M059J (cell line): ENCODE measurements at regions not wholly inside any gene's neighbourhood (a gene's known extent, or its start where the extent isn't known, plus 50 kb on each side); places are given as distances from the start of the nearest gene placed in this dataset.
"Not testable (repeated sequence)": the region's sequence is repeated elsewhere in the genome, so short reads cannot be mapped to it uniquely, and the experiment has no call there.

Experiments
- DNase-seq: peaks from one replicate; pipeline ENCODE4 v3.0.0-alpha.2; 2012; ENCODE audit warnings: low read depth

DNA sequence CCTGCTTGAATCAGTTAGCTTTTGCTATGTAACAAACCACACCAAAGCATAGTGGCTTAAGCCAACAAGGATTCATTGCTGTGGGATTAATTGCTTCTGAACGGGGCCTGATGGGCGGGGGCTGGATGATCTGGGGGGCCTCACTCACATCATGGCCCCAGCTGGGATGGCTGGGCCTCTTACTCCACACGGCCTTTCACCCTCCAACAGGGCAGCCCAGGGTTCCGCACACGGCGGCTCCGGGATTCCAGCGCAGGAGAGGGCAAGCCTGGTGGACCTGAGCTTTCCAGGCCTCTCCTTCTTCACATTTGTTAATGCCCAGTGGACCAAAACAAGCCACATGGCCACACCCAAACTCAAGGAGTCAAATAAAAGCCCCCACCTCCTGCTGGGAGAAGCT lies 86.3 kb upstream of the PHLPP1 start:
- no peak for DNase-seq

DNA sequence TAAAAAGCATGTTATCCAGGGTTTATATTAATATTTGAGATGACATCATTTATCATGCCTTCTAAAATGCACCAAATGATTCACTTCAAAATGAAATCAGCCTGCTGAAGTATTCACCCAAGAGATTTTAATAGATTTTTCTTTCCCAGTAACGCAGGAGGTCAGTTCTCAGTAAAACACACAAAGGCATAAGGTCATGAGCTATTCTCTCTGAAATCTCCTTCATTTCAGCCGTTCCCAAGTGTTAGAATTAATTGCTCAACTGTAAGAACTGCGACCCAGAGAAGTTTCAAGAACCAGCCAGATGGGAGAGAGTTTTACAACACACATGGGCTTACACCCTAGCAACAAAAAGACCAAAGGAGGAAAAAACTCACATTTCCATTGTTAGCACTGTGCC lies 84.2 kb upstream of the PHLPP1 start:
- no peak for DNase-seq

DNA sequence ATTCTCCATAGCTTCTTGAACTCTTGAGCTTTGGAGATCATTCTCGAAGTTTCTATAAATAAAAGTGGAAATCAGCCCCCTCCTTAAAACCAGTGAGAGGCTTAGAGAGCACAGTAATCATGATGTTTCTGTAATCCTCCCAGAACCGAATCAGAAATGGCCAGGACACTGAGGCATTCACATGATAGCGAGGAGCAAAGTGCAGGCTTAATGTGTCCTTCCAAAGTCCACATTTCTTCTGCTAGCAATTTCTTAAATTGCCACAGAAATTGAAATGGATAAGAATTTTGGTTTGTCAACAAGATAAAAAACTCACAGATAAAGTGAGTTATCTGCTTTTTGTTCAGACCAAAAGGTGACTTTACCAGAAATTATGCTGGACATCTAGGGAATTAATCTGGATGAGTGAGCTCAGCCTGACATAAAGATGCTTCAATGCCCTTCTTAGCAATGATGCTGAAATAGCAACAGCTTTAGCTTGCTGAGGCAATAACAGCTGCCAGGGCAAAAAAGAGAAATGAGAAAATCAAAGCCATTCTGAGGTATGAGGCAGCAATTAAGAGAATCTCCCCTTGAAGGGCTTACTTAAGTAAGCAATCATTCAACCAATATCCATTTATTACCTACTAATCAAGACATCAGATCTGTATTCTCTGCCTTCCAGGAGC lies 82.4 kb upstream of the PHLPP1 start:
- no peak for DNase-seq

DNA sequence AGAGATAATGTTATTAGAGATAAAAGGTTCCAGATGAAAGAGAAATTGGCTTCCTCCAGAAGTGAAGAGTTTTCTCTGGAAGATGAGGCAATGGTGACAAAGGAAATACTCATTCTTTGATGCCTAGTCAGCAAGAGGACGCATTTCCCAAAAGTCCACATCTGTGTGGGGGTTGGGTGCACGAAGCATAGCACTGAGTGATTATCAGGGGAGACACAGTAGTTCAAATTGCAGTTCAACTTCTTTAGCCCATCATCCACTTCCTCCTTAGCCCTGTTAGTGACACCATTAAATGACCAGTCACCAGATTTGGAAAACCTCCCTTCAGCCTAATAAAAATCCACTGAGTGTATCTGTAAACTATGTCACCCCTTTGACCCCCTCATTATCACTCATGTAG lies 80.9 kb upstream of the PHLPP1 start:
- peak; percentile 72 for DNase-seq

DNA sequence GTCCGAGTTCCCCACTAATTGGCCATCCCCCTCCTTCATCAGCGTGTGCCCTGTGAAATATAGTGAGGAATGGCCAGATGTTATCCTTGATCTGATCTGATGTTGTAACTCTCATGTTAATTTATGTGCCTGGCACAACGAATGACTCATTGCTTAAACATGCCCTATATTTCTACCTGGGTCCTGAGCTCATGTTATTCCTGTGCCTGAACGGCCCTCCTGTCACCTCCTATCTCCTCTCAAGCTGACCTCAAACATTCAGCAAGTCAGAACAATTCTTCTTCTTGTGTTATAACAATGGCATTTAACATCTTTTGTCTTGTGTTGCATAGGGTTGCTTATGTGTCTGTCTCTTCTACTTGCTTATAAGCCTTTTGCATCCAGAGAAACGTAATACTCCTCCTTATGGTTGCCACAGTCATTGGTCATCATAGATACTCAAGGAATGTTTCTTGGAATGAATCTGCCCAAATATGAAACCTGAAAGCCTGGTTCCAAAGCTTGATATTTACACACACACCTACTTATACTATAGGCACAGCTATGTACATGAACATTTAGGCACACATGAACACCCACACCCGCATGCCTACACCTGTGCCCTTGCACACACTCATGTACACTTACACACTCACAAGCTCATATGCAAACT lies 80.2 kb upstream of the PHLPP1 start:
- DNase-seq: peak; percentile 81

DNA sequence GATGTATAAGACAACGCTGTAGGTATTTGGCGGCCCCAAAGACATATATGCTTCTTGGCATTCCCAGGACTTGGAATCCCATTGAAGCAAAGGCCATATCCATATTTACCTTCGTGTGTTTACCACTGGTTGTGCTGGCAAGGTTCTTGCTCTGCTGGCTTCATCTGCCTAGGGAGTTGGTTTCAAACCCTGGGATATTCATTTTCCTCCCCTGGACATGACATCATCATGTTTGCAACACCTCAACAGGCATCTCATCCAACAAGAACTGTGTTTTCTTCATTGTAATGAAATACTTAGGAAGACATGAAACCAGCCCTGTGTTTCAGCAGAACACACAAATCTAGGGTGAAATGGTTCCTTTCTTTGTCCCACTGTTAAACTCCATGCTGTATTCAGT lies 77.9 kb upstream of the PHLPP1 start:
- no peak for DNase-seq

DNA sequence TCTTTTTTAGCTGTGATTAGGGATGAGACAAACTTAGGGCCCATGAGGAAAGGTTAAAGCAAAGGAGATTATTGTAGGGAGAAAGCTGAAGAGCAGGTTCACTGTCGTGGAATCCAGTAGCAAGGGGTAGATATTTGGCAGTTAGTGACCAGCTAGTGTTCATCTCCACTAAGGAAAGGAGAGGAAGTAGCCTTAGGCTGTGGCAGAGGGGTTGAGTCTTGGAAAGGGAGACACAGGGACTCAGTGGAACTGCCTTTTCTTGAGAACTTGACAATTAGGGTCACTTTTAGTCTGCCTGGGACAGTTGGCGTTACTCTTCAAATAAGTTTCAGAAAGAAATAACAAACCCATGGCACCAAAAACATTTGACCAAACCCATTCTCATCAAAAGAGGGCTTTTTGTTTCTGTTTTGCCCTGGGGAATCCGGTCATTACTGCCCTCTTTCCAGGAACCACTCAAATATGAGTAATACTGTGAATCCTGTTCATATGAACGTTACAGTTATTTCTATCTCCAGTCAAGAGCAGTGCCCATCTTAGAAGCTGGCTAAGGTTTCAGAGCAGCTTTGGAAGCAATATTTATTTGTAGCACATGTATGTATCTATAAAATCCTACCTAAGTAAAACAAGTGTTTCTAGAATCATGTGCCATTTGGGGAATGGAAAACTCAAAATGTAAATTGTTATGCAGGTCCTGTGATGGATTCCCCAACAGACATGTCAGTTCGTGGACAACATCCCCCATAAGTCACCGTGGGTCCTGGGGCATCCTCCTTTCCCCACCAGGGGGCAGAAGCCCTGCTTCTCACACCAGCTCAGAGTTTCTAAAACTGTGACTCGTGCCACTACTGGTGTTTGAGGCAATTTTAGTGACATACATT lies 77.3 kb upstream of the PHLPP1 start:
- DNase-seq: peak; percentile 27

DNA sequence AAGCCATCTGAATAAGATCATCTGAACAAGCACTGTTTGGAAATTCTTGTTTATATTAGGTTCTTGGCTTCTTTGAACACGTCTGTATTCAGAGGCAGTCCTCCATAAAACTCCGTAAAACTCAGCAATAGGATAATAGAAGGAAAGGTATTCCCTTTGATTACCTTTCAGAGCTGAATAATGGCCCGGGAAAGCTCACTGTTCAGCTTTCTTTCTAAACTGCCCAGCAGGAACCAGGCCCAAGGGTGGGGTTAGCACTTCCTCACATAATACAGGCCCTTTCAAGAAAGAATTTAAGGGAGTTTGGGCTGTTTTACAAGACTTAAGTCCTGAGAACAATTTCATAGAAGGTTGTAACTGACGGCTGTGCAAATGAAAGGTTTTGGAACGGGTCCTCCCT lies 72.2 kb upstream of the PHLPP1 start:
- DNase-seq: no peak

DNA sequence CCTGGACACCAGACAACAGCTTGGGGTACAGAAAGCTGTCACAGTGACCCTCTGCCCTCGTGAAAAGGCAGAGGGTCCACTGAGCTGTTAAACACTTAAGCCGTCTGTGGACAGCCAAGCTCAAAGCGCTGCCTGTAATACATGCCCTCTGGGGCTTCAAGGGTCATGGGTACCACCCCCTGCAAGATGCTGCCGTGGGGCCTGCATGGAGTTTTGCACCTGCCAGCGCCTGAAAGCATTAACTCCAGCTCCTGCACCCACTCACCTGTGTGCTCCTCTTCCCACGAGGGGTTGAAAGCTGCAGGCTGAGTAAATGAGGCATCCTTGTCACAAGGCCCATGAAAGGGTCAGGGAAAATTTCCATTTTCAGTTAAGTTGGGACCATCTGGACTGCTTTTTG lies 70.6 kb upstream of the PHLPP1 start:
- no peak for DNase-seq

DNA sequence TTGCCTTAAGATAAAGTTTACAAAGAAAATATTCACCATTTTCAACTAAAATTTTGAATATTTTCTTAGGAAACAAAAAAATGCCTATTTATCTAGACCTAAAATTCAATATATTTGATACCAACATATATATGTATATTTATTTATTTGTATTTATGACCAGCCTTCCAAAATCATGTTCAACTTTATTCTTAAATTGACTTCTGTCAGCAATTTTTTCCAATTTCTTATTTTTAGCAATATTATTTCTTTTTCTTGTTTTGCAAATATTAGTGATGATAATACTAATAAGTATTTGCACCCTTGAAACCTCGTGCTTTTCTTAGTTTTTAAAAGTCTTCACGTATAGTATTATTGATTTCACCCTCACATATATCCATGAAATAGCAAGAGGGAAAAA lies 68.2 kb upstream of the PHLPP1 start:
- DNase-seq: no peak

DNA sequence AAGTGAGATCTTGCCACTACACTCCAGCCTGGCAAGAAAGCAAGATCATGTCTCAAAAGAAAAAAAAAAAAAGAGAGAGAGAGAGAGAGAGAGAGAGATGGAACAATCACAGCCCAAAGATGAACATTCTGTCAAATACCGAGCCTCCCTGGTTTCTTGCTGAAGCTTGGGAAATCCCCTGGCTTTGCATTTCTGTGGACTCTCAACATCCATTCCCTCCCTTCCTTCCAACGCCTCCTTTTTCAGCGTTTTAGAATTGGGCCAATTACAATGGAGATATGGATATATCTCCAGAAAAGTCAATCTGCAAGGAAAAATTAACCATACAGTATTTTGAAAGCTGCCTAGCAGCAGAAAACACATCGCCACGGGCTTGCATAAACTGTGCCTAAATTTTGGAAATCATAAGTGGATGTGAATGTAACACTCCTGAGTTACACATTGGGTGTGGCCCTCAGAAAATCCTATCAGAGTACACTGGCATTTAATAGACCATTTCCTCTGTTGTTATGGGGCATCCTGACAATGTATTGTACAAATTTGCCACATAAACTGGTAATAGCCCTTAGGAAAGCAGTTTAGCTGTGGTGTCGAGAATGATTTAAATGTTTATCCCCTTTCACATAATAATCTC lies 67.2 kb upstream of the PHLPP1 start:
- no peak for DNase-seq

DNA sequence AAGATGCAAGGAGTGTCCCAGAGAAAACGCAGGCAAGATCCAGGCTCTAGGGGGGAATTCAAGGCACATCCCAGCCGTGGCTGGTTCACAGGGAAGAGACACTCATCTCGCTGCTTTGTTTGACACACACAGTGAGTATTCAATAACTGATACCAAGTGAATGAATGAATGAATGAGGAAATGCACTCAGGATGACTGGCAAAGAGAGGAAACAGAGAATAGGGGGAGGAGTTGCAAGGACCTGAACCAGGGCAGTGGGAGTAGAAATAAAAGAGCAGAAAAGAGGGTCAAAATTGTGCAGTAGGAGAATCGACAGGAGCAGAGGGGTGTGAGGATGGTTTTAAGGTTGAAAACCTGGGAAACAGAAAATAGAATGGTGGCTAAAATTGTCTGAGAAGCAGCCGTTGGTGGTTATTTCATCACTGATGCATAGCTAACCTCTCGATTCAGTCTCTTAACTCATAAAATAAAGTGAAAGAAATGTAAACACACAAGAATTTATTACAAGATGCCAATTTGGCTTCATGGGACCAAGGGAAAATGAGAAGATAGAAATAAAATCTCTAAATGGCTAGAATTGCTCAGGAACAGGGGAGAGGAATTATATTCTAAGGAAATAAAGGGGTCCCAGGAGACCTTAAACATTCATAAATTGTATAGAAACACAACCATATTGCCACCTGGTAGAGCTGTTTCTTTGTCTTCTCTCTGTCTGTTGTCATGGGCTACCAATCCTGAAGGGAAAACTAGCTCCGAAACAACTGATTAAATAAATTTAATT lies 63.9 kb upstream of the PHLPP1 start:
- no peak for DNase-seq

DNA sequence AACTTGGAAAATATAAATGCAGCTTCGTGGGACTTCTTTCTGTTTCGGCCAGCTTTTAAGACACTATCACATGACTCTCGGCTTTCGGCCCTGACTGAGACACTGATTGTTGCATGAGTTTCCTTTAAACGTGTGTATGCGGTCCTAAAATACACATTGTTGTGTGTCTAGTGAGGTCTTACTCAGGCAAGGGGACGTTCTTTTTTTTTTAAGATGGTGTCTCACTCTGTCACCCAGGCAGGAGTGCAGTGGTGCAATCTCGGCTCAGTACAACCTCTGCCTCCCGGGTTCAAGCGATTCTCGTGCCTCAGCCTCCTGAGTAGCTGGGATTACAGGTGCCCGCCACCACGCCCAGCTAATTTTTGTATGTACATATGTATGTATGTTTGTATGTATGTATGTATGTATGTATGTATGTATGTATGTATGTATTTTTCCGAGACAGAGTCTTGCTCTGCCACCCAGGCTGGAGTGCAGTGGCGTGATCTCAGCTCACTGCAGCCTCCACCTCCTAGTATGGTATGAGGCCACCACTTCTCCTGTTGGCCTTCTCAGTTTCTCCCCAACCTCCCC lies 63.2 kb upstream of the PHLPP1 start:
- DNase-seq: not testable (repeated sequence)

DNA sequence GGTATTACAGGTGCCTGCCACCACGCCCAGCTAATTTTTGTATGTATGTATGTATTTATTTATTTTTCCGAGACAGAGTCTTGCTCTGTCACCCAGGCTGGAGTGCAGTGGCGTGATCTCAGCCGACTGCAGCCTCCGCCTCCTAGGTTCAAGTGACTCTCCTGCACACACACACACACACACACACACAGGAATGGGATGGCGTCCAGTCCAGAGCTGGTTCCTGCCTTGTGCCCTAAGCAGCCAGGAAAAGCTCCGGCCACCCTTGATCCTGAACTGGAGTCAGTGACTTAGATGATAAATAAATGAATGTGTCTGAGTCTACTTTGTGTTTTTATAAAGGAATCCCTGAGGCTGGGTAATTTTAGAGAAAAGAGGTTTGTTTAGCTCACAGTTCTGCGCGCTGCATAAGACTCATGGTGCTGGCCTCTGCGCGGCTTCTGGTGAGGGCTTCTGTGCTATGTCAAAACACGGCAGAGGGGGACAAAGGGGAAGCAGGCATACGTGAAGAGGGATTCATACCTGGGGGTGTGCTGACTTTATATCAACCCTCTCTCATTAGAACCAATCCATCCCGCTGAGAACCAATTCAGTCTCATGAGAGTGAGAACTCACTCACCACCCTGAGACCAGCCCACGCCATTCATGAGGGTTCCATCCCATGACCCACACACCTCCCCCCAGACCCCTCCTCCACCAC lies 59.7 kb upstream of the PHLPP1 start:
- DNase-seq: no peak

DNA sequence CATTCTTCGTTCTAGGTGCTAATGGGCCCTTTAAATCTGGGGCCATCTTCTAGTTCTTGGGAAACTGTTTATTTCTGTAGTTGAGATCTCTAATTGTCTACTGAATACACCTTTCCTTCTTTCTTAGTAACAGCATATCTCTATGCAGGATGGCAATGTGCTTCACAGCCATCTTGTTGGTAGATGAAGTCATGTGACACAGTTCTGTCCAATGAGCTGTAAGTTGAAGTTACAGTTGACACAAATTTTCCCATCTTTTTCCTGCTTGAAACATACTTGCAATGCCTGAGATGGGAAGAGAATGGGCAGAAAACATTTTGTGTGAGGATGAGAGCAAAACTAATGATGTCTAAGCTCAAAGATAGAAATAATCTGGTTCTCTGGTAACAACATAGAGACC lies 57.3 kb upstream of the PHLPP1 start:
- DNase-seq: no peak

DNA sequence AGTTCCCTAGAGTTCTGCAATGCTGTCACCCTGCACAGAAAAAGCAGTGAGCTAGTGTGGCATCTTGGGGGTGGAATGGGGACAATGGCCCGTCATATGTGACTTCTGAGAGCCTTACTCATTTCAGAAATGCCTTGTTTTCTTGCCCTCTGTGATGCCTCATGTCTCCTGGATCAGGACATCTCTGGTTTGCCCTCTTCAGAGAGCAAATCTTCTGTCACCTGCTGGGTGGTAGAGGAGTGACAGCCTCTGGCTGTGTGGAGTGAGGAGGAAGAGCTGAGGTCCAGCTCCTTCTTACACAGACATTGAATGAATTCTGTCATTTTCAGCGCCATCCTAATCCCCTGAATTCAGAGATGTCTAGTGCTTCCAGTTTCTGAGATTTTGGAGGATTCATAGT lies 55.6 kb upstream of the PHLPP1 start:
- no peak for DNase-seq

DNA sequence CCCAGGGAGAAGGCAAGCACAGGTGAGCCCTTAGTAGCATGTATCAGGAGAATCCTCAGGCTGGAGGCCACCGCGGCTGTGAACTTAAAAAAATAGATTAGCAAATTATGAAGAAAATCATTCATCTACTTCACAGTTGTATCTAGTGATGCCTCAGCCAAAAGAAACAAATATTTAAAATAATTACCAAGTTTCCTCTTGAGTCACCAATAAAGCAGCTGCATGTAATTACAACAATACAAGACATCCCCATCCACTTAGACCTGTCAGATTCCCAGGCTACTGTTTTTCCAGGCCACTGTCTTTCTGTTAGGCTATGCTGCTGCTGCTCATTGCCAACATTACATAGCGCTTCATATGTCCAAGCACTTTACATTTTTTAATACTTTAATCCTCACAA lies 54.6 kb upstream of the PHLPP1 start:
- DNase-seq: peak; percentile 49

DNA sequence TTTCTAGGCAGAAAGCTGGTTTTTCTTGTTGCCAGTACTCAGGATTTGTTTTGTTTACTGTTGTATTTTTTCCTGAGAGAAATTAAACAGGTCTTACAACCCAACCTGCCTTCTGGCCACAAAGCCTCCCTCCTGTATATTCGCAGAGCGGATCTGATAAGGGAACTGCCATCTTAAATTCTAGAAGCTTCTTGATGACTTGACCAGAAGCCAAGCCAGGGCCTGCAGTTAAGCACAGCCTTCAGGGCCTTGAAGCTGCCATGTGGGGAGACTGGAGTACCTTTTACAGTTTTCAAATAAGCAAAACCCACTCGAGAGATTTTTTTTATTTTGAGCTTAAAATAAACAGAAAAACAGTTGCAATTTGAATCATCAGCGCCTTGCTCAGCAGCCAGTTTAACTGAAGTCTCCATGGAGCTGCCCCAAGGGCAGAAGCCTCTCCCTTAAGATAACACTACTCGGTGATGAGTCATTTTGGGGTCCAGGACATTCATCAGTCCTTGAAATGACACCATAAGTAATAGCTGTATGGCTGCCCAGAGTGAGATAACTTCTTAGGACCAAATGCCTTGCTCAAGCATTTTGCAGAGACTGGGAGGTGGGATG lies 51.5 kb upstream of the PHLPP1 start:
- DNase-seq: peak; percentile 98

DNA sequence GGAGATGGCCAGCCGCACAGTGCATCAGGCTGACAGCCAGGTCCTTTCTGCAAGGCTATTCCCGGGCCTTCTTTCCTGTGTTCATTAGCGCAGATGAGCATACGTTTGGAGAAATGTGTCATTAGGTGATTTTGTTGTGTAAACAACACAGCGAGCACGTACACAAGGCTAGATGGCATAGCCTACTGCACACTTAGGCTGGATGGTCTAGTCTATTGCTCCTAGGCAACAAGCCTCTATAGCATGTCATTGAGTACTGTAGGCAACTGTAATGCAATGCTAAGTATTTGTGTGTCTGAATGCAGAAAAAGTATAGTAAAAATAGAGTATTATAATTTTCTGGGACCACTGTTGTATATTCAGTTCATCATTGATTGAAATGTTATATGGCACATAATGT lies 50.9 kb upstream of the PHLPP1 start:
- DNase-seq: no peak

DNA sequence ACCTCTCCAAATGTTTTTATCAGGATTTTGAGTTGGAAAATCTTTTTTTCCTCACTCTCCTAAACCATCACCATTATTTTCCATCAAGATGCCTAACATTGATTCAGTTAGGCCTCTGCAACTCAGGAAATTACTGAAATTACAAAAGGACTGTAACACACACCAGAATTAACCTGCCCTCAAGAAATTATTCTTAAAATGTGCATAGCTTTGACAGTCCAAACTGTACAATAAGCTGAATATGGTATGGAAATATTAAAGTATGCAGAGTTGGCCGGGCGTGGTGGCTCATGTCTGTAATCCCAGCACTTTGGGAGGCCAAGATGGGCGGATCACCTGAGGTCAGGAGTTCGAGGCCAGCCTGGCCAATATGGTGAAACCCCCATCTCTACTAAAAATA lies 50.2 kb upstream of the PHLPP1 start:
- no peak for DNase-seq
